A549 (cell line): ENCODE measurements at regions not wholly inside any gene's neighbourhood (a gene's known extent, or its start where the extent isn't known, plus 50 kb on each side); places are given as distances from the start of the nearest gene placed in this dataset.

Experiments
- CEBPB ChIP-seq, 2 experiments: fragments of >200 bp in 1 of 2; sonication (Bioruptor Twin) in 1 of 2; formaldehyde crosslinking in 1 of 2; IDR thresholded peaks; 2 replicates each; pipeline ENCODE4 v1.6.1; 2012 to 2016
- FOSL2 ChIP-seq, 2 experiments: fragments of 450-650 bp in 1 of 2; fragments of >200 bp in 1 of 2; sonication (Bioruptor Twin) in 1 of 2; formaldehyde crosslinking; IDR thresholded peaks; 2 replicates each; pipeline versions ENCODE4 v1.5.0 to v1.6.1; 2016 to 2020; ENCODE audit warnings: mild to moderate bottlenecking in 1 of 2, moderate library complexity in 1 of 2
- HEYL ChIP-seq: fragments of 250-450 bp; sonication (Bioruptor Pico); IDR thresholded peaks from 2 replicates; pipeline ENCODE4 v1.8.0; 2021; ENCODE audit warnings: mild to moderate bottlenecking, moderate library complexity
- MAZ ChIP-seq: fragments of 150-350 bp; IDR thresholded peaks from 2 replicates; pipeline ENCODE4 v1.6.1; 2014; ENCODE audit warnings: antibody characterized with exemption, low read depth, low read length, borderline replicate concordance
- POLR2A ChIP-seq: IDR thresholded peaks from 2 replicates; pipeline ENCODE4 v1.6.1; 2012; ENCODE audit warnings: mild to moderate bottlenecking, low read length
- RCOR1 ChIP-seq: fragments of 150-350 bp; IDR thresholded peaks from 2 replicates; pipeline ENCODE4 v1.6.1; 2014; ENCODE audit warnings: antibody characterized with exemption, low read length, low read depth
- RNF2 ChIP-seq: fragments of 200-600 bp; sonication (generic); IDR thresholded peaks from 2 replicates; pipeline ENCODE4 v1.6.1; 2016; ENCODE audit warnings: low read depth, mild to moderate bottlenecking, antibody characterized with exemption, moderate library complexity, borderline replicate concordance
- SMC3 ChIP-seq: fragments of >200 bp; sonication (Bioruptor Twin); formaldehyde crosslinking; IDR thresholded peaks from 3 replicates; pipeline ENCODE4 v1.6.1; 2018; ENCODE audit warnings: inconsistent platforms
- TFCP2L1 ChIP-seq: fragments of 250-450 bp; sonication (Bioruptor Pico); IDR thresholded peaks from 2 replicates; pipeline ENCODE4 v1.5.0; 2021; ENCODE audit warnings: mild to moderate bottlenecking
- ZC3H11A ChIP-seq: fragments of 450-650 bp; IDR thresholded peaks from 2 replicates; pipeline ENCODE4 v1.6.1; 2014; ENCODE audit warnings: antibody characterized with exemption, mild to moderate bottlenecking
- ZFP36 ChIP-seq: fragments of 450-650 bp; IDR thresholded peaks from 2 replicates; pipeline ENCODE4 v1.6.1; 2014; ENCODE audit warnings: borderline replicate concordance; ENCODE audit not compliant: partially characterized antibody
- TF ChIP-seq, protein P1 (sequence below): fragments of >200 bp; sonication (Bioruptor Twin); formaldehyde crosslinking; IDR thresholded peaks from 3 replicates; pipeline ENCODE4 v1.5.1; 2016
- TF ChIP-seq, protein P2 (sequence below): fragments of 200-600 bp; sonication (generic); IDR thresholded peaks from 2 replicates; pipeline ENCODE4 v1.6.1; 2016; ENCODE audit warnings: antibody characterized with exemption, mild to moderate bottlenecking, moderate library complexity
- TF ChIP-seq, protein P3 (sequence below): fragments of 450-650 bp; IDR thresholded peaks from 2 replicates; pipeline ENCODE4 v1.6.1; 2014; ENCODE audit warnings: antibody characterized with exemption

DNA sequence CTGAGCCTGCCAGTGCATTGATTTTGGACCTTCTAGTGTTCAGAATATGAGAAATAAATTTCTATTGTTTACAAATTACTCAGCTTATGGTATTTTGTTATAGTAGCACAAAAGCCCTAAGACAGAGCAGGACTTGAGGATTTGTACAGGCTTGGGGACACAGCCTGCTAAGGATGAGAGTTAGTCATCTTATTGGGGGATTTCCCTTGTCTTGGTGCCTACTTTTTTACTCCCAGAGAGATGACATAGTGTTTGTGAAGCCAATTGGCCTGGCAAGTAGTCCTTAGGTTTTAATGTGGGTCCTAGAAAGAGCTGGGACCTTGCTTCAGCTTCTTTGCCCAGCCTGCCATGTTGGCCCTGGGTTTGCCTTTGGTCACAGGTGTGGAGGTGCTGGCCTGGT lies 364.0 kb downstream of the REEP3 start:
- TF ChIP-seq, protein P1, sequence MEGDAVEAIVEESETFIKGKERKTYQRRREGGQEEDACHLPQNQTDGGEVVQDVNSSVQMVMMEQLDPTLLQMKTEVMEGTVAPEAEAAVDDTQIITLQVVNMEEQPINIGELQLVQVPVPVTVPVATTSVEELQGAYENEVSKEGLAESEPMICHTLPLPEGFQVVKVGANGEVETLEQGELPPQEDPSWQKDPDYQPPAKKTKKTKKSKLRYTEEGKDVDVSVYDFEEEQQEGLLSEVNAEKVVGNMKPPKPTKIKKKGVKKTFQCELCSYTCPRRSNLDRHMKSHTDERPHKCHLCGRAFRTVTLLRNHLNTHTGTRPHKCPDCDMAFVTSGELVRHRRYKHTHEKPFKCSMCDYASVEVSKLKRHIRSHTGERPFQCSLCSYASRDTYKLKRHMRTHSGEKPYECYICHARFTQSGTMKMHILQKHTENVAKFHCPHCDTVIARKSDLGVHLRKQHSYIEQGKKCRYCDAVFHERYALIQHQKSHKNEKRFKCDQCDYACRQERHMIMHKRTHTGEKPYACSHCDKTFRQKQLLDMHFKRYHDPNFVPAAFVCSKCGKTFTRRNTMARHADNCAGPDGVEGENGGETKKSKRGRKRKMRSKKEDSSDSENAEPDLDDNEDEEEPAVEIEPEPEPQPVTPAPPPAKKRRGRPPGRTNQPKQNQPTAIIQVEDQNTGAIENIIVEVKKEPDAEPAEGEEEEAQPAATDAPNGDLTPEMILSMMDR: no peak
- TF ChIP-seq, protein P2, sequence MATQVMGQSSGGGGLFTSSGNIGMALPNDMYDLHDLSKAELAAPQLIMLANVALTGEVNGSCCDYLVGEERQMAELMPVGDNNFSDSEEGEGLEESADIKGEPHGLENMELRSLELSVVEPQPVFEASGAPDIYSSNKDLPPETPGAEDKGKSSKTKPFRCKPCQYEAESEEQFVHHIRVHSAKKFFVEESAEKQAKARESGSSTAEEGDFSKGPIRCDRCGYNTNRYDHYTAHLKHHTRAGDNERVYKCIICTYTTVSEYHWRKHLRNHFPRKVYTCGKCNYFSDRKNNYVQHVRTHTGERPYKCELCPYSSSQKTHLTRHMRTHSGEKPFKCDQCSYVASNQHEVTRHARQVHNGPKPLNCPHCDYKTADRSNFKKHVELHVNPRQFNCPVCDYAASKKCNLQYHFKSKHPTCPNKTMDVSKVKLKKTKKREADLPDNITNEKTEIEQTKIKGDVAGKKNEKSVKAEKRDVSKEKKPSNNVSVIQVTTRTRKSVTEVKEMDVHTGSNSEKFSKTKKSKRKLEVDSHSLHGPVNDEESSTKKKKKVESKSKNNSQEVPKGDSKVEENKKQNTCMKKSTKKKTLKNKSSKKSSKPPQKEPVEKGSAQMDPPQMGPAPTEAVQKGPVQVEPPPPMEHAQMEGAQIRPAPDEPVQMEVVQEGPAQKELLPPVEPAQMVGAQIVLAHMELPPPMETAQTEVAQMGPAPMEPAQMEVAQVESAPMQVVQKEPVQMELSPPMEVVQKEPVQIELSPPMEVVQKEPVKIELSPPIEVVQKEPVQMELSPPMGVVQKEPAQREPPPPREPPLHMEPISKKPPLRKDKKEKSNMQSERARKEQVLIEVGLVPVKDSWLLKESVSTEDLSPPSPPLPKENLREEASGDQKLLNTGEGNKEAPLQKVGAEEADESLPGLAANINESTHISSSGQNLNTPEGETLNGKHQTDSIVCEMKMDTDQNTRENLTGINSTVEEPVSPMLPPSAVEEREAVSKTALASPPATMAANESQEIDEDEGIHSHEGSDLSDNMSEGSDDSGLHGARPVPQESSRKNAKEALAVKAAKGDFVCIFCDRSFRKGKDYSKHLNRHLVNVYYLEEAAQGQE: no peak
- TF ChIP-seq POLR2A (no peak), ZFP36 (no peak), ZC3H11A (no peak), MAZ (no peak), SMC3 (no peak), FOSL2 (IDR thresholded peaks at IDR 0.05) (no peak), FOSL2 (CRISPR knock-in tag; IDR thresholded peaks at IDR 0.05) (no peak), HEYL (no peak), RCOR1 (no peak), CEBPB (IDR thresholded peaks at IDR 0.05) (no peak), RNF2 (no peak), TFCP2L1 (no peak)
- TF ChIP-seq, protein P3, sequence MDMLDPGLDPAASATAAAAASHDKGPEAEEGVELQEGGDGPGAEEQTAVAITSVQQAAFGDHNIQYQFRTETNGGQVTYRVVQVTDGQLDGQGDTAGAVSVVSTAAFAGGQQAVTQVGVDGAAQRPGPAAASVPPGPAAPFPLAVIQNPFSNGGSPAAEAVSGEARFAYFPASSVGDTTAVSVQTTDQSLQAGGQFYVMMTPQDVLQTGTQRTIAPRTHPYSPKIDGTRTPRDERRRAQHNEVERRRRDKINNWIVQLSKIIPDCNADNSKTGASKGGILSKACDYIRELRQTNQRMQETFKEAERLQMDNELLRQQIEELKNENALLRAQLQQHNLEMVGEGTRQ: no peak
